Stimulated activated CD8-positive, alpha-beta memory T cell treated with anti-CD3 and anti-CD28 coated beads, Interleukin-12 subunit alpha, Interleukin-12 subunit beta, amount 100 ng/mL, for 24 hours (primary cell): ENCODE measurements at regions not wholly inside any gene's neighbourhood (a gene's known extent, or its start where the extent isn't known, plus 50 kb on each side); places are given as distances from the start of the nearest gene placed in this dataset.

Experiments
- DNase-seq: peaks from one replicate; pipeline ENCODE4 v3.0.0-alpha.2; 2020; ENCODE audit errors: extremely low read depth

GRCh38 chr3:72113964-72114363 lies 329.0 kb upstream of the PROK2 start:
- no peak for DNase-seq

- DNase-seq, result no peak
Observed at GRCh38 chr3:72113564-72113963, 328.6 kb upstream of the PROK2 start.

- no peak for DNase-seq
Observed at GRCh38 chr3:72112435-72112834, 327.5 kb upstream of the PROK2 start.

- DNase-seq, result no peak
Observed at GRCh38 chr3:72111265-72112205, 326.6 kb upstream of the PROK2 start.

GRCh38 chr3:72109327-72110259 lies 324.6 kb upstream of the PROK2 start:
- DNase-seq, result no peak

GRCh38 chr3:72105306-72105705 lies 320.4 kb upstream of the PROK2 start:
- DNase-seq, result no peak

GRCh38 chr3:72102112-72102616 lies 317.2 kb upstream of the PROK2 start:
- no peak for DNase-seq

GRCh38 chr3:72101494-72101893 lies 316.5 kb upstream of the PROK2 start:
- DNase-seq, result no peak

GRCh38 chr3:72100601-72101187 lies 315.7 kb upstream of the PROK2 start:
- DNase-seq, result peak; percentile 73

GRCh38 chr3:72100080-72100511 lies 315.1 kb upstream of the PROK2 start:
- no peak for DNase-seq

GRCh38 chr3:72099326-72100079 lies 314.6 kb upstream of the PROK2 start:
- DNase-seq, result no peak

- DNase-seq, result no peak
Observed at GRCh38 chr3:72097053-72097452, 312.1 kb upstream of the PROK2 start.

- DNase-seq, result no peak
Observed at GRCh38 chr3:72095521-72095920, 310.6 kb upstream of the PROK2 start.

- no peak for DNase-seq
Observed at GRCh38 chr3:72093992-72094334, 309.0 kb upstream of the PROK2 start.

- no peak for DNase-seq
Observed at GRCh38 chr3:72093270-72093991, 308.5 kb upstream of the PROK2 start.

- no peak for DNase-seq
Observed at GRCh38 chr3:72092778-72093177, 307.8 kb upstream of the PROK2 start.

GRCh38 chr3:72088486-72089025 lies 303.6 kb upstream of the PROK2 start:
- no peak for DNase-seq

GRCh38 chr3:72087420-72087819 lies 302.5 kb upstream of the PROK2 start:
- DNase-seq, result no peak

- DNase-seq, result no peak
Observed at GRCh38 chr3:72086743-72087087, 301.8 kb upstream of the PROK2 start.

- DNase-seq, result no peak
Observed at GRCh38 chr3:72086042-72086742, 301.2 kb upstream of the PROK2 start.
